GM12878 (cell line): ENCODE measurements at regions not wholly inside any gene's neighbourhood (a gene's known extent, or its start where the extent isn't known, plus 50 kb on each side); places are given as distances from the start of the nearest gene placed in this dataset.

Experiments
- ATAC-seq: fragments of 200-7000 bp; cut with Tn5 transposase; 3 replicates; pipeline ENCODE4 v1.9.1; 2020; ENCODE audit warnings: mild to moderate bottlenecking, moderate library complexity
- BruUV-seq: library from RNA; stranded (reverse); fragments of 400-500 nt; replicated peaks from 2 replicates; lab custom pipeline; 2021; lab: Mats Ljungman, UMichigan
- CTCF ChIA-PET: fragments of 300-600 bp; sonication (Branson Sonifier 250); formaldehyde crosslinking; extraction: SDS; loops from one replicate; lab custom pipeline; 2021; ENCODE audit warnings: inconsistent platforms; lab: Yijun Ruan, JAX
- POLR2A ChIA-PET: fragments of 350-600 bp; formaldehyde crosslinking; extraction: SDS; loops from one replicate; lab custom pipeline; 2021; ENCODE audit warnings: inconsistent platforms; lab: Charles Lee
- RAD21 ChIA-PET: fragments of 300-600 bp; sonication (Branson Sonifier 250); formaldehyde crosslinking; loops from one replicate; lab custom pipeline; 2023; ENCODE audit warnings: antibody characterized with exemption; ENCODE audit not compliant: unreplicated experiment; lab: Charles Lee
- SMC1A ChIA-PET: fragments of 300-600 bp; sonication (Branson Sonifier 250); formaldehyde crosslinking; loops from one replicate; lab custom pipeline; 2023; ENCODE audit not compliant: unreplicated experiment, uncharacterized antibody; lab: Charles Lee
- DNase-seq: peaks from one replicate; pipeline ENCODE4 v3.0.0-alpha.2; 2011; ENCODE audit warnings: low read depth, low spot score
- FAIRE-seq: peaks from 3 replicates; lab custom pipeline; 2011; peaks lifted over from hg19 to GRCh38; lab: Jason Lieb, UNC
- H2AFZ ChIP-seq: 2 replicates; pipeline ENCODE4 v1.6.0; 2011; ENCODE audit warnings: low read depth, low read length, control low read depth; ENCODE audit not compliant: control insufficient read depth
- H3K27ac ChIP-seq: 2 replicates; pipeline ENCODE4 v1.5.1; 2011; ENCODE audit warnings: control low read depth; ENCODE audit not compliant: control insufficient read depth, insufficient read depth
- H3K27me3 ChIP-seq, 2 experiments: replicated peaks in 1 of 2; 2 replicates each; pipeline versions ENCODE4 v1.6.0 to v1.6.1; 2011; ENCODE audit warnings: low read length in 1 of 2; ENCODE audit not compliant: control insufficient read depth in 2 of 2, insufficient read depth in 2 of 2
- H3K36me3 ChIP-seq, 2 experiments: 2 replicates each; pipeline ENCODE4 v1.5.1; 2011; ENCODE audit warnings: low read length in 1 of 2; ENCODE audit not compliant: control insufficient read depth in 2 of 2, insufficient read depth in 2 of 2
- H3K4me1 ChIP-seq: 2 replicates; pipeline ENCODE4 v1.6.1; 2011; ENCODE audit warnings: mild to moderate bottlenecking, low read length, moderate library complexity, mixed read lengths; ENCODE audit not compliant: control insufficient read depth, insufficient read depth
- H3K4me2 ChIP-seq: 2 replicates; pipeline ENCODE4 v1.6.0; 2011; ENCODE audit warnings: control low read depth; ENCODE audit not compliant: control insufficient read depth, insufficient read depth
- H3K4me3 ChIP-seq: fragments of 200-600 bp; sonication (generic); 2 replicates; pipeline ENCODE4 v1.5.1; 2016
- H3K79me2 ChIP-seq: 2 replicates; pipeline ENCODE4 v1.6.0; 2011; ENCODE audit warnings: low read length; ENCODE audit not compliant: control insufficient read depth, insufficient read depth
- H3K9ac ChIP-seq: 2 replicates; pipeline ENCODE4 v1.8.0; 2011; ENCODE audit warnings: low read length, control low read depth, mixed read lengths; ENCODE audit not compliant: control insufficient read depth, insufficient read depth
- H3K9me3 ChIP-seq: replicated peaks from 3 replicates; pipeline ENCODE4 v1.5.1; 2011; ENCODE audit warnings: mild to moderate bottlenecking, low read length; ENCODE audit not compliant: control insufficient read depth, insufficient read depth
- H4K20me1 ChIP-seq: 2 replicates; pipeline ENCODE4 v1.6.0; 2011; ENCODE audit not compliant: control insufficient read depth, insufficient read depth
- CBFB ChIP-seq: IDR thresholded peaks from 2 replicates; pipeline ENCODE4 v1.6.1; 2016; ENCODE audit warnings: antibody characterized with exemption, low read depth
- CBX3 ChIP-seq: fragments of 200-600 bp; sonication (generic); IDR thresholded peaks from 2 replicates; pipeline ENCODE4 v1.6.1; 2016; ENCODE audit warnings: low read depth, borderline replicate concordance
- ELK1 ChIP-seq: IDR thresholded peaks from 2 replicates; pipeline ENCODE4 v1.6.1; 2012; ENCODE audit warnings: low read depth, low read length, improper control_type of control experiment
- HDGF ChIP-seq: fragments of 450-650 bp; IDR thresholded peaks from 2 replicates; pipeline ENCODE4 v1.6.1; 2016; ENCODE audit warnings: antibody characterized with exemption
- NFIC ChIP-seq: IDR thresholded peaks from 2 replicates; pipeline ENCODE4 v1.6.1; 2012; ENCODE audit warnings: low read depth, mild to moderate bottlenecking, inconsistent platforms, low read length, moderate library complexity
- RAD51 ChIP-seq: fragments of 450-650 bp; IDR thresholded peaks from 2 replicates; pipeline ENCODE4 v1.6.1; 2016; ENCODE audit warnings: moderate library complexity, mild to moderate bottlenecking, inconsistent platforms
- WGBS: methylation state at CpG from one replicate; pipeline ENCODE4 v1.1.6; 2016; ENCODE audit warnings: low lambda C conversion rate; ENCODE audit not compliant: insufficient replicate concordance, insufficient coverage; ENCODE audit errors: missing lambda C conversion rate; 5-methylcytosine and 5-hydroxymethylcytosine counted together
- in situ Hi-C: fragments of 300-500 bp; cut with MboI; formaldehyde crosslinking; loops from 9 replicates; pipeline ENCODE4 v1.14.3; 2018; ENCODE audit warnings: mixed read lengths
- intact Hi-C: fragments of 100-400 bp; cut with micrococcal nuclease; formaldehyde crosslinking; loops from one replicate; pipeline ENCODE4 v1.14.2; 2022; ENCODE audit not compliant: unreplicated experiment
- TF ChIP-seq, protein P1 (sequence below): IDR thresholded peaks from 2 replicates; pipeline ENCODE4 v1.6.1; 2012; ENCODE audit warnings: low read length, inconsistent platforms
- TF ChIP-seq, protein P2 (sequence below), 3 experiments: IDR thresholded peaks in 2 of 3; conservative IDR thresholded peaks in 1 of 3; 2 replicates each; pipeline ENCODE4 v1.5.1; 2011; ENCODE audit warnings: low read depth in 3 of 3, low read length in 3 of 3, mild to moderate bottlenecking in 3 of 3, control low read depth in 2 of 3, moderate library complexity in 2 of 3, inconsistent platforms in 1 of 3, mixed read lengths in 1 of 3; ENCODE audit not compliant: control insufficient read depth in 2 of 3, insufficient read depth in 1 of 3; ENCODE audit errors: extremely low read depth in 1 of 3

GRCh38 chr11:91243051-91243450 lies 981.6 kb upstream of the FAT3 start:
- RAD21 ChIA-PET, result no interaction called here
- no peak overlapping the region for H2AFZ ChIP-seq
- H3K36me3 ChIP-seq, result no peaks in the 10 kb centered on the region
- no peaks in the 10 kb centered on the region for H3K79me2 ChIP-seq
- H3K4me1 ChIP-seq, result no peaks in the 10 kb centered on the region
- H4K20me1 ChIP-seq, result no peaks in the 10 kb centered on the region
- no peak overlapping the region for H3K4me2 ChIP-seq
- TF ChIP-seq CBX3 (no peak), CBFB (no peak), RAD51 (no peak), ELK1 (no peak), HDGF (no peak), NFIC (no peak)
- TF ChIP-seq, protein P1, sequence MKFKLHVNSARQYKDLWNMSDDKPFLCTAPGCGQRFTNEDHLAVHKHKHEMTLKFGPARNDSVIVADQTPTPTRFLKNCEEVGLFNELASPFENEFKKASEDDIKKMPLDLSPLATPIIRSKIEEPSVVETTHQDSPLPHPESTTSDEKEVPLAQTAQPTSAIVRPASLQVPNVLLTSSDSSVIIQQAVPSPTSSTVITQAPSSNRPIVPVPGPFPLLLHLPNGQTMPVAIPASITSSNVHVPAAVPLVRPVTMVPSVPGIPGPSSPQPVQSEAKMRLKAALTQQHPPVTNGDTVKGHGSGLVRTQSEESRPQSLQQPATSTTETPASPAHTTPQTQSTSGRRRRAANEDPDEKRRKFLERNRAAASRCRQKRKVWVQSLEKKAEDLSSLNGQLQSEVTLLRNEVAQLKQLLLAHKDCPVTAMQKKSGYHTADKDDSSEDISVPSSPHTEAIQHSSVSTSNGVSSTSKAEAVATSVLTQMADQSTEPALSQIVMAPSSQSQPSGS, result no peak
- TF ChIP-seq, protein P2, sequence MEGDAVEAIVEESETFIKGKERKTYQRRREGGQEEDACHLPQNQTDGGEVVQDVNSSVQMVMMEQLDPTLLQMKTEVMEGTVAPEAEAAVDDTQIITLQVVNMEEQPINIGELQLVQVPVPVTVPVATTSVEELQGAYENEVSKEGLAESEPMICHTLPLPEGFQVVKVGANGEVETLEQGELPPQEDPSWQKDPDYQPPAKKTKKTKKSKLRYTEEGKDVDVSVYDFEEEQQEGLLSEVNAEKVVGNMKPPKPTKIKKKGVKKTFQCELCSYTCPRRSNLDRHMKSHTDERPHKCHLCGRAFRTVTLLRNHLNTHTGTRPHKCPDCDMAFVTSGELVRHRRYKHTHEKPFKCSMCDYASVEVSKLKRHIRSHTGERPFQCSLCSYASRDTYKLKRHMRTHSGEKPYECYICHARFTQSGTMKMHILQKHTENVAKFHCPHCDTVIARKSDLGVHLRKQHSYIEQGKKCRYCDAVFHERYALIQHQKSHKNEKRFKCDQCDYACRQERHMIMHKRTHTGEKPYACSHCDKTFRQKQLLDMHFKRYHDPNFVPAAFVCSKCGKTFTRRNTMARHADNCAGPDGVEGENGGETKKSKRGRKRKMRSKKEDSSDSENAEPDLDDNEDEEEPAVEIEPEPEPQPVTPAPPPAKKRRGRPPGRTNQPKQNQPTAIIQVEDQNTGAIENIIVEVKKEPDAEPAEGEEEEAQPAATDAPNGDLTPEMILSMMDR (IDR thresholded peaks at IDR 0.05 in 2 of 3, conservative IDR thresholded peaks at IDR 0.05 in 1 of 3; ENCODE audit: control insufficient read depth in 2 of 3, extremely low read depth in 1 of 3, insufficient read depth in 1 of 3, low read depth in 3 of 3, low read length in 3 of 3), result no peak
- no peak overlapping the region for H3K4me3 ChIP-seq
- DNase-seq (no peak), ATAC-seq (no peak), FAIRE-seq (no peak)
- H3K9me3 ChIP-seq, result no peaks in the 10 kb centered on the region
- in situ Hi-C loops (loop anchor here (25.0 kb wide), 1 partner anchor 956 kb away; no protein-coding TSS in a partner anchor), intact Hi-C loops (loop anchor here (10.0 kb wide), 2 partner anchors 608 to 998 kb away; no protein-coding TSS in a partner anchor)
- SMC1A ChIA-PET, result interaction anchor here (0.7 kb wide), 1 partner anchor 40 kb away, joined by 3 read pairs; no protein-coding TSS in a partner anchor
- no TSS peak for BruUV-seq
- H3K9ac ChIP-seq, result no peak overlapping the region
- 3% methylated on average over 3 of the region's 3 CpGs for WGBS
- H3K27me3 ChIP-seq, result no peaks in the 10 kb centered on the region
- POLR2A ChIA-PET, result no interaction called here
- no peak overlapping the region for H3K27ac ChIP-seq
- CTCF ChIA-PET, result interaction anchor here (0.7 to 1.0 kb wide), 2 partner anchors 8 to 10 kb away, joined by 3 read pairs; no protein-coding TSS in a partner anchor
